HCT116 (cell line): ENCODE measurements at regions not wholly inside any gene's neighbourhood (a gene's known extent, or its start where the extent isn't known, plus 50 kb on each side); places are given as distances from the start of the nearest gene placed in this dataset.

Experiments
- ATAC-seq: fragments of 200-7000 bp; cut with Tn5 transposase; 2 replicates; pipeline ENCODE4 v1.9.1; 2020; ENCODE audit warnings: mild to moderate bottlenecking, moderate library complexity
- BruUV-seq: library from RNA; stranded (reverse); fragments of 400-500 nt; replicated peaks from 2 replicates; lab custom pipeline; 2021; lab: Mats Ljungman, UMichigan
- CTCF ChIA-PET: fragments of 300-600 bp; sonication (Branson Sonifier 250); formaldehyde crosslinking; loops from one replicate; lab custom pipeline; 2021; ENCODE audit warnings: antibody characterized with exemption; lab: Charles Lee
- POLR2A ChIA-PET: fragments of 300-600, 350-600 bp; sonication (Branson Sonifier 250); formaldehyde crosslinking; loops from one replicate; lab custom pipeline; 2021; ENCODE audit warnings: antibody characterized with exemption; lab: Charles Lee
- RAD21 ChIA-PET, 2 experiments: fragments of 300-600 bp; sonication (Branson Sonifier 250); formaldehyde crosslinking; loops; one replicate each; lab custom pipeline; 2023; ENCODE audit warnings: low total read pairs in 2 of 2; ENCODE audit not compliant: uncharacterized antibody in 2 of 2, unreplicated experiment in 2 of 2, low non-redundant PET in 1 of 2; lab: Charles Lee
- DNase-seq: peaks from one replicate; pipeline ENCODE4 v3.0.0-alpha.2; 2010; ENCODE audit warnings: low read depth, low spot score
- H2AFZ ChIP-seq: fragments of 200-600 bp; shearing (Covaris generic), sonication (generic); 2 replicates; pipeline ENCODE4 v1.6.1; 2017; ENCODE audit warnings: low read depth, mixed run types, mixed read lengths, antibody characterized with exemption, low read length; ENCODE audit not compliant: poor library complexity, severe bottlenecking
- H3K27ac ChIP-seq: 2 replicates; pipeline ENCODE4 v1.5.1; 2012; ENCODE audit warnings: low read depth, low read length
- H3K27me3 ChIP-seq: fragments of 200-600 bp; sonication (generic); 2 replicates; pipeline ENCODE4 v1.6.1; 2016; ENCODE audit warnings: mixed run types, low read length, mixed read lengths; ENCODE audit not compliant: insufficient read depth
- H3K36me3 ChIP-seq, 2 experiments: fragments of 200-500 bp in 1 of 2; fragments of 200-600 bp in 1 of 2; sonication (Bioruptor generic) in 1 of 2; sonication (generic) in 1 of 2; 2 replicates each; pipeline versions ENCODE4 v1.5.1 to v1.6.1; 2014 to 2016; ENCODE audit warnings: low read length in 2 of 2, inconsistent platforms in 1 of 2, mixed read lengths in 1 of 2, mixed run types in 1 of 2; ENCODE audit not compliant: insufficient read depth in 2 of 2, control insufficient read depth in 1 of 2
- H3K4me1 ChIP-seq, 2 experiments: fragments of 200-600 bp in 1 of 2; sonication (generic) in 1 of 2; 2 replicates each; pipeline versions ENCODE4 v1.5.1 to v1.6.1; 2012 to 2017; ENCODE audit warnings: low read length in 2 of 2, inconsistent platforms in 1 of 2, mild to moderate bottlenecking in 1 of 2, mixed read lengths in 1 of 2, mixed run types in 1 of 2, moderate library complexity in 1 of 2; ENCODE audit not compliant: insufficient read depth in 2 of 2, control insufficient read depth in 1 of 2
- H3K4me2 ChIP-seq: fragments of 200-600 bp; sonication (generic); 2 replicates; pipeline ENCODE4 v1.6.1; 2017; ENCODE audit warnings: mixed run types, low read length, mixed read lengths
- H3K4me3 ChIP-seq, 2 experiments: fragments of 200-600 bp in 1 of 2; sonication (generic) in 1 of 2; replicated peaks in 1 of 2; 2 replicates each; pipeline ENCODE4 v1.5.1; 2011 to 2016; ENCODE audit warnings: low read length in 2 of 2, control low read depth in 1 of 2, low read depth in 1 of 2, mild to moderate bottlenecking in 1 of 2, mixed read lengths in 1 of 2, mixed run types in 1 of 2
- H3K79me2 ChIP-seq: fragments of 200-600 bp; sonication (generic); 2 replicates; pipeline ENCODE4 v1.6.1; 2017; ENCODE audit warnings: mild to moderate bottlenecking, mixed run types, low read length, moderate library complexity, mixed read lengths; ENCODE audit not compliant: insufficient read depth
- H3K9ac ChIP-seq: fragments of 200-600 bp; sonication (generic); 2 replicates; pipeline ENCODE4 v1.6.1; 2016; ENCODE audit warnings: low read length, mixed read lengths
- H3K9me2 ChIP-seq: fragments of 200-600 bp; sonication (generic), shearing (Covaris generic); 2 replicates; pipeline ENCODE4 v1.6.1; 2017; ENCODE audit warnings: mixed run types, mild to moderate bottlenecking, moderate library complexity; ENCODE audit not compliant: insufficient read depth
- H3K9me3 ChIP-seq, 2 experiments: fragments of 200-500 bp in 1 of 2; fragments of 200-600 bp in 1 of 2; sonication (Bioruptor generic) in 1 of 2; sonication (generic) in 1 of 2; 2 replicates each; pipeline ENCODE4 v1.6.1; 2014 to 2017; ENCODE audit warnings: low read length in 2 of 2, mixed read lengths in 2 of 2, inconsistent platforms in 1 of 2, low read depth in 1 of 2, mild to moderate bottlenecking in 1 of 2, mixed run types in 1 of 2, moderate library complexity in 1 of 2; ENCODE audit not compliant: control insufficient read depth in 1 of 2, insufficient read depth in 1 of 2
- H4K20me1 ChIP-seq: fragments of 200-600 bp; sonication (generic), shearing (Covaris generic); 2 replicates; pipeline ENCODE4 v1.6.1; 2017; ENCODE audit warnings: mixed run types, mild to moderate bottlenecking, moderate library complexity; ENCODE audit not compliant: insufficient read depth
- CEBPB ChIP-seq: IDR thresholded peaks from 2 replicates; pipeline ENCODE4 v1.6.1; 2012; ENCODE audit warnings: low read depth
- EGR1 ChIP-seq: IDR thresholded peaks from 2 replicates; pipeline ENCODE4 v1.6.1; 2012; ENCODE audit warnings: low read depth
- ELF1 ChIP-seq: IDR thresholded peaks from 2 replicates; pipeline ENCODE4 v1.6.1; 2012; ENCODE audit warnings: low read depth, borderline replicate concordance
- EZH2phosphoT487 ChIP-seq: fragments of 200-600 bp; IDR thresholded peaks from 2 replicates; pipeline ENCODE4 v1.6.1; 2018; ENCODE audit warnings: antibody characterized with exemption, borderline replicate concordance
- FOSL1 ChIP-seq: IDR thresholded peaks from 2 replicates; pipeline ENCODE4 v1.6.1; 2012; ENCODE audit warnings: low read depth
- JUND ChIP-seq: IDR thresholded peaks from 2 replicates; pipeline ENCODE4 v1.6.1; 2012
- POLR2AphosphoS5 ChIP-seq: IDR thresholded peaks from 2 replicates; pipeline ENCODE4 v1.6.1; 2011; ENCODE audit warnings: mild to moderate bottlenecking, low read depth, low read length, moderate library complexity
- RAD21 ChIP-seq: IDR thresholded peaks from 2 replicates; pipeline ENCODE4 v1.6.1; 2012; ENCODE audit warnings: low read depth, mild to moderate bottlenecking
- REST ChIP-seq: IDR thresholded peaks from 2 replicates; pipeline ENCODE4 v1.6.1; 2012; ENCODE audit warnings: low read depth
- SIN3A ChIP-seq: IDR thresholded peaks from 2 replicates; pipeline ENCODE4 v1.6.1; 2012; ENCODE audit warnings: low read depth
- SP1 ChIP-seq: IDR thresholded peaks from 2 replicates; pipeline ENCODE4 v1.6.1; 2012; ENCODE audit warnings: low read depth
- TCF7L2 ChIP-seq: IDR thresholded peaks from 2 replicates; pipeline ENCODE4 v1.7.0; 2011; ENCODE audit warnings: borderline replicate concordance, inconsistent platforms; ENCODE audit not compliant: insufficient read depth, insufficient read length; ENCODE audit errors: extremely low read depth
- ZFX ChIP-seq: fragments of 450-650 bp; IDR thresholded peaks from 2 replicates; pipeline ENCODE4 v1.6.1; 2017
- ZNF274 ChIP-seq: fragments of 200-500 bp; sonication (Bioruptor generic); IDR thresholded peaks from 2 replicates; pipeline ENCODE4 v1.6.1; 2014; ENCODE audit warnings: mild to moderate bottlenecking, low read depth, low read length, inconsistent platforms
- intact Hi-C: fragments of 100-400 bp; cut with micrococcal nuclease; formaldehyde crosslinking; loops from 2 replicates; pipeline ENCODE4 v1.10.0; 2022
- TF ChIP-seq, protein P1 (sequence below): IDR thresholded peaks from 2 replicates; pipeline ENCODE4 v1.6.1; 2011; ENCODE audit warnings: mild to moderate bottlenecking, low read length, moderate library complexity; ENCODE audit not compliant: insufficient replicate concordance; ENCODE audit errors: extremely low read depth
- TF ChIP-seq, protein P2 (sequence below), 3 experiments: fragments of 200-600 bp in 1 of 3; sonication (generic) in 1 of 3; IDR thresholded peaks in 2 of 3; conservative IDR thresholded peaks in 1 of 3; 2 replicates each; pipeline ENCODE4 v1.5.1; 2012 to 2017; ENCODE audit warnings: low read depth in 2 of 3, low read length in 2 of 3, antibody characterized with exemption in 1 of 3, borderline replicate concordance in 1 of 3, control low read depth in 1 of 3, mild to moderate bottlenecking in 1 of 3, mixed read lengths in 1 of 3, mixed run types in 1 of 3, moderate library complexity in 1 of 3; ENCODE audit not compliant: insufficient read depth in 1 of 3

- RAD21 ChIA-PET = no interaction called here
- DNase-seq = no peak
- no peak overlapping the region for H2AFZ ChIP-seq
- no TSS peak for BruUV-seq
- no peak overlapping the region for H3K4me2 ChIP-seq
- peaks cover 7 to 13% of the 10 kb centered on the region in 2 experiments; a peak in 3 of 4 replicates for H3K4me1 ChIP-seq
- intact Hi-C loops = no loop called here
- H3K9me2 ChIP-seq = no peaks in the 10 kb centered on the region
- no peak overlapping the region for H3K4me3 ChIP-seq
- H3K36me3 ChIP-seq = no peaks in the 10 kb centered on the region
- no peaks in the 10 kb centered on the region for H3K9me3 ChIP-seq
- H3K27ac ChIP-seq = no peak overlapping the region
- H3K9ac ChIP-seq = no peak overlapping the region
- no peaks in the 10 kb centered on the region for H4K20me1 ChIP-seq
- H3K27me3 ChIP-seq = peaks cover 5% of the 10 kb centered on the region
- ATAC-seq = no peak
- no peak for TF ChIP-seq FOSL1
- no peak for TF ChIP-seq JUND
- no peak for TF ChIP-seq RAD21
- no peak for TF ChIP-seq SP1
- TF ChIP-seq, protein P1, sequence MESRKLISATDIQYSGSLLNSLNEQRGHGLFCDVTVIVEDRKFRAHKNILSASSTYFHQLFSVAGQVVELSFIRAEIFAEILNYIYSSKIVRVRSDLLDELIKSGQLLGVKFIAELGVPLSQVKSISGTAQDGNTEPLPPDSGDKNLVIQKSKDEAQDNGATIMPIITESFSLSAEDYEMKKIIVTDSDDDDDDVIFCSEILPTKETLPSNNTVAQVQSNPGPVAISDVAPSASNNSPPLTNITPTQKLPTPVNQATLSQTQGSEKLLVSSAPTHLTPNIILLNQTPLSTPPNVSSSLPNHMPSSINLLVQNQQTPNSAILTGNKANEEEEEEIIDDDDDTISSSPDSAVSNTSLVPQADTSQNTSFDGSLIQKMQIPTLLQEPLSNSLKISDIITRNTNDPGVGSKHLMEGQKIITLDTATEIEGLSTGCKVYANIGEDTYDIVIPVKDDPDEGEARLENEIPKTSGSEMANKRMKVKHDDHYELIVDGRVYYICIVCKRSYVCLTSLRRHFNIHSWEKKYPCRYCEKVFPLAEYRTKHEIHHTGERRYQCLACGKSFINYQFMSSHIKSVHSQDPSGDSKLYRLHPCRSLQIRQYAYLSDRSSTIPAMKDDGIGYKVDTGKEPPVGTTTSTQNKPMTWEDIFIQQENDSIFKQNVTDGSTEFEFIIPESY = no peak
- TF ChIP-seq SIN3A = no peak
- no peak for TF ChIP-seq REST
- no peak for TF ChIP-seq POLR2AphosphoS5
- TF ChIP-seq ZNF274 = no peak
- no peak for TF ChIP-seq CEBPB
- no peak for TF ChIP-seq ELF1
- TF ChIP-seq, protein P2, sequence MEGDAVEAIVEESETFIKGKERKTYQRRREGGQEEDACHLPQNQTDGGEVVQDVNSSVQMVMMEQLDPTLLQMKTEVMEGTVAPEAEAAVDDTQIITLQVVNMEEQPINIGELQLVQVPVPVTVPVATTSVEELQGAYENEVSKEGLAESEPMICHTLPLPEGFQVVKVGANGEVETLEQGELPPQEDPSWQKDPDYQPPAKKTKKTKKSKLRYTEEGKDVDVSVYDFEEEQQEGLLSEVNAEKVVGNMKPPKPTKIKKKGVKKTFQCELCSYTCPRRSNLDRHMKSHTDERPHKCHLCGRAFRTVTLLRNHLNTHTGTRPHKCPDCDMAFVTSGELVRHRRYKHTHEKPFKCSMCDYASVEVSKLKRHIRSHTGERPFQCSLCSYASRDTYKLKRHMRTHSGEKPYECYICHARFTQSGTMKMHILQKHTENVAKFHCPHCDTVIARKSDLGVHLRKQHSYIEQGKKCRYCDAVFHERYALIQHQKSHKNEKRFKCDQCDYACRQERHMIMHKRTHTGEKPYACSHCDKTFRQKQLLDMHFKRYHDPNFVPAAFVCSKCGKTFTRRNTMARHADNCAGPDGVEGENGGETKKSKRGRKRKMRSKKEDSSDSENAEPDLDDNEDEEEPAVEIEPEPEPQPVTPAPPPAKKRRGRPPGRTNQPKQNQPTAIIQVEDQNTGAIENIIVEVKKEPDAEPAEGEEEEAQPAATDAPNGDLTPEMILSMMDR (IDR thresholded peaks at IDR 0.05 in 2 of 3, conservative IDR thresholded peaks at IDR 0.05 in 1 of 3; ENCODE audit: borderline replicate concordance in 1 of 3, insufficient read depth in 1 of 3, low read depth in 2 of 3, low read length in 2 of 3) = no peak
- no peak for TF ChIP-seq ZFX
- no peak for TF ChIP-seq TCF7L2
- TF ChIP-seq EZH2phosphoT487 = no peak
- no peak for TF ChIP-seq EGR1
- TF ChIP-seq, all 23 proteins: peak for 0
- ChIA-PET POLR2A (no interaction called here), CTCF (no interaction called here)
- no peaks in the 10 kb centered on the region for H3K79me2 ChIP-seq
Observed at GRCh38 chr5:135177591-135177990, 143.6 kb upstream of the PITX1 start.
